Umbilical cord (tissue), 1 donor: ENCODE measurements at regions not wholly inside any gene's neighbourhood (a gene's known extent, or its start where the extent isn't known, plus 50 kb on each side); places are given as distances from the start of the nearest gene placed in this dataset.

Experiments
- DNase-seq: peaks from one replicate; pipeline ENCODE4 v3.0.0-alpha.2; 2015; ENCODE audit warnings: low spot score

DNA sequence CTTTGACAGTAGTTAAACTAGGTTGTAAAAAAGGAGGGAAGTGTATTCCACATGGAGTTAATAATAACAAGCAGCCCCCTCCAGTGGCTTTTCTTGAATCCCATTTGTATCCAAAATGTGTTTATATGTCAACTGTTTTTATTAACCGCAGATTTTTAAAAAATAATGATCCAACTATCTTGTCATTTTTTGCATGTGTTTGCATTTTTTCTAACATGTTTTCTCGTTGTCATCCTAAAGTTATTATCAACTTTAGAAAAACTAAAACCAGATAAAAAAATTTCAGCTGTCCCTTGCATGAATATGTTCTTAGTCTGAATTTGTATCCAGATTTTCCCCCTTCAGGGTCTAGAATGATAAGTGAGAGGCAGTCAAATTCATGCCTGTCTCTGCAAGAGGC, 1063.3 kb downstream of the BCL11A start:
- DNase-seq: no peak

DNA sequence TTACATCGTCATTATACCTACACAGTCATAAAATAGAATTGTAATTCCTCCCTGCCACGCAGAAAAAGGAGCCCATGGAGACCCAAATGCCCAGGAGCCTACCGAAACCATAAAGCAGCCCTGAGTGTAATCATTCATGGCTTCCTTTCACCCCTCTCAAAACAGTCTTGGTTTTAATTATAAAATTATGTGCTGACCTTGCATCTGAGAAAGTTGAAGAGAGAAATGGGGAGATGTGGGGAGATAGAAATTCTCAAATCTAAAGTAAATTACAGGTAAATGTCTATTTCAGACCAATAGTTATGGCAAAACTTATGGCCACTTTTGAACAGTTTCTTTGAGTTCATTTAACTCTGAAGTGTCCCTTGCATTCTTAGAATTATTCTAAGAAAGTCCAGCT, 1068.8 kb downstream of the BCL11A start:
- no peak for DNase-seq

DNA sequence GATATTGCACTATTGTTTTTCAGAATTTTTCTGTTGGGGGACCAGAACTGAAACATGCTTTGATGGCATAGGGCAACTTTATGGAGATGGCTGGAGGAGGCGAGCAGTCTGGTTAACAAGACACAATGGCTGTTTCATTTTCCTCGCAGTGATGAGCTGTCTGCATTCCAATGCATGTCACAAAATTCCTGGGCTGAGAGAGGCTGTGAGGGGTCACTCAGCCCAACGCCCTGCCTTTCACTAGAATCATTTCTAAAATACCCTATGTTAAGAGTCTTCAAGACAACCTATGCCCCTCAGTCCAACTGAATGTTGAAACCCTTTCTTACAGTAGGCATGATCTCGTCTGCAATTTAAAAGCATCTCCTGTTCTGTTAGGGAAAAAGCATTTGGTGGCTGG, 1090.0 kb downstream of the BCL11A start:
- DNase-seq: peak; percentile 32

DNA sequence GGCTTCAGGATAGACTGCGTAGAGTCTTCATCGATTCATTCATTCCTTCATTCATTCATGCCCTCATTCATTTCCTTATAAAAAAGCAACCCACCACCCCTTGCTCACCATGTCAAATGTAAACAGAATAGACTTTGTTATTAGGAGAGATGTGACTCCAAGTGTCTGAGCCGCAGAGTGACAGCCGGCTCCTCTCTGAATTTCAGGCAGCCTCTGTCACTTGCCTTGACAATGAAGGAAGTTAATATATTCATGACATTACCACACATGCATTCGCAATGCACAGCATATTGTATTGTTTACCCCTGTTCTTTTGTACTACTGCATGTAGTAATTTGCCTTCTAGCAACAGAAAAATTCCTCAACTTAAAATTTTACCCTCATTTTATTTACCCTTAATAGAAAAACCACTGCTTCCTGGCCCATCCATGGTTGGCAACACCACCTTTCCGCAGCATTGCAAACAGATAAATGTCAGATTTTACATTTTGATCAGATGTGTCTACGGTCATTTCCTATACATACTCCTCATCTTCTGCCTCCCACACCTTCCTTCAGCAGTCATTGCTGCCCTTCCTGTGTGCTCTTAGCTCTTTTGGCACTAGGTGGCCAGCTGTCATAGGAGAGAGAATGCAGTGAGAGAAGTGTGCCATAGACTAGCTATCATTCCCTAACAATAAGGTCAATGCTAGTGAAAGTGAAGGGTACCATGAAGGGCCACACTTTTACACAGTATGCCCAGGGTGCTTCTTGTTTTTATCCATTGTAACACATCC, 1090.8 kb downstream of the BCL11A start:
- no peak for DNase-seq

DNA sequence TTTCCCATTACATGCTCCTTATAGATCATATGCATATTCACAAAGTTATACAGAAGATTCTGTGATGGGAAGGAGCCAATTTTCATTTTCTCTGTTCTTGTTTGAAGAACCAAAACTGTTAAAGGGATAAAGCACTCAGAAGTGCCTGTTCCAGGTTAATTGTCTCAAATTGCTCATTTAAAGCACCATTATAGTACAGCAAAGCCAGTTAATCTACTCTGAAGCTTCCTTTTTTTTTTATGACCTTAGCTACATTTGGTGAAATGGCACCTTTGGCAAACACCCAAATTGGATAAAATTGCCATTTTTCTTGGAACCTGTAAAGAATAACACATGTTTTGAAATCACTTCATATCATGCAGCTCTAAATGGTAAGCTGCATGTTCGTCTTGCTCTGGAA, 1092.3 kb downstream of the BCL11A start:
- no peak for DNase-seq

DNA sequence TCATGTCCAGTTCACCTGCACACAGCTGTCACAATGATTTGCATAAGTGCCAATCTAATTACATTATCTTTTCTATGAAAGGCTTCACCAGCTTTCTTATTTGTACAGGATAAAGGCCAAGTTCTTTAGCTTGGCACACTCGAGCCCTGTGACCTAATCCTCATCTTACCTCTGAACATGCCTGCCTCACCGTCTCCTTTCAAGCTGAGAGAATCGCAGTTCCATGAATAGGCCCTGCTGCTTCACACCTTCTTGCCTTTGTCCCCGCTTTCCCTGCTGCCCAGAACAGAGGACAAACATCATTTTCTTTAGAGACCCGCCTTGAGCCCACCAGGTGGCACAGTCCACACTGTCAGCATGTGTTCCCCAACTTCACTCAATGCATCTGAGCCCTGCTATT, 1094.7 kb downstream of the BCL11A start:
- no peak for DNase-seq

DNA sequence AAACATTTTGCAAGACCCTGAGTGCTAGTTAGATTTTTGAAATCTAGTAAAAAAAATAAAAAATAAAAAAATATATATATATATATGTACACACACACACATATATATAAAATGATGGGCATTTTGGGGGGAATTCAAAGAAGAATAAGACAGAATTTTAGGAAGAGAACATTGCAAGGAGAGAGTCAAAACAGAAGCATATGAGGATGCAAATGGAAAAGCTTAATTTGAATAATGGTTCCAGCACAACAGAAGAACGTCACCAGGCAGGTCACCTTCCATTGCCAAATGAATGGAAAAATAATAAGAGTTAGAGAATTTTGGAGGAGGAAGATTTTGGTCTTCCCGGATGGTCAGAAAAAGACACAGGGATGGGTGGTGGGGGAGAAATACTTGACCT, 1097.2 kb downstream of the BCL11A start:
- no peak for DNase-seq

DNA sequence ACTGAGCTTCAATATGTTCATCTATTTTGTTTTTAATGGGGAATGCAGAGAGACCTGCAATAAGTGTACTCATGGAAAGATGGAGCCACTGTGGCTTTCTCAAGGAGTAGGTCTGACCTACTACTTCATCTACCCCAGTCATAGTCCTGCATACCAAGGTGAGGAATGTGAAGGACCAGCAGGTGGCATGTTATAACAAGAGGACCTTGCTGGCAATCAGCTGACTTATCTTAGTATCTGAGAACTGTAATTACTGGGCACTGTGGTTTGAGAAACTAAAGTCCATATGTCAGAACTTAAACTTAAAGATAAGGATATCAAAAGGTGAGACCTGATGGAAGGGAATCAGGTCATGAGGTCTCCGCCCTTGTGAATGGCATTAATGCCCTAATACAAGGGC, 1104.2 kb downstream of the BCL11A start:
- no peak for DNase-seq

DNA sequence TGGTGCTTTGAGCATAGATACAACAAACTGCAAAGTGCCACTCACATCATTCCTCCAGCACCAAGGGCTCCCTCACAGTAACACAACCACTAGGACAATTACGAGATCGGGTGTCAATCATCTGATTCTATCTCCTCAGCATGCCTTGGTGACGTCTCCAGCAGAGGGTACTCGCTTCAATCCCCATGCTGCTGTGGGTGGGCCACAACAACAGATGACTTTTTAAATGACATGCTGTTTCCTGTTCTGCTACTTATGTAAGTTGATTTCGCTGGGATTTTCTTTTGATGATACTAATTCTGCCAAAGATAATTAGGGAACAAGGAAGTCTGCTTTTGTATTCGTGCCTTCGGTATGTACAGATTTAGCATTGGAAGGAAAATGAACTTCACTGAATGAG, 1113.0 kb downstream of the BCL11A start:
- no peak for DNase-seq

DNA sequence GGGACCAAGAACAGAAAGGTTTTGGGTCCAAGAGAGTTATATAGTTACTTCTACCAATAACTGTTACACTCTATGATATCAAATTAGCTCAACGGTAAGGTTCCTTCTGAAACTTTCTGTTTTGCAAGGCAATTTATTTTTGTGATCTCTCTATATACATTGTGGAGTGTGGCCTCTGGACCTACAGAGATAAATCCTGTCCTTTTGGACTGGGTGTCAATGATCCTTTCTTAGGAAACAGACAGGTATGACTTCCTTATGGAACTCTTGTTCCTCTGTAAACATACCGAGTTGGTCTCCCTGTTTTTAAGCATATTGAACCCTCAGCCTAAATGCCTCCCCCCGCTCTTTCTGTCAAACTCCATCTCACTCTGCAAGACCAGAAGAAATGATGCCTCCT, 1117.8 kb downstream of the BCL11A start:
- DNase-seq: no peak

DNA sequence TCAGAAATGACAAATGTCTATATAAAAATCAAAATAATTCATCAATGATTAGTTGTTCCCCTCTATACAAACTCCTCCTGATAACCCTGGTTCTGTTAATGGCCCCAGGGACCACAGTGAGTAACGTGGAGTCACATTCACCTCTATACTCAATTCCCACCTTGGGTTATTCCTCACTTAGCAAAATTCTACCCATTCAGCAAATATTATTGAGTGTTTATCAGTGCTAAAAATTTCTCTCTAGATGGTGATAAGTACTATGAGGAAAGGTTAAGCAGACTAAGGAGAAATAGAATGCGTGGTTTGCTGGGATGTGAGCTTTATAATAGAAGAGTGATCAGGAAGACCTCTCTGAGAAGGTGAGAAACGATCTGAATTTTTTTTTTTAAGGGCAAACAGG, 1124.5 kb downstream of the BCL11A start:
- DNase-seq: no peak

DNA sequence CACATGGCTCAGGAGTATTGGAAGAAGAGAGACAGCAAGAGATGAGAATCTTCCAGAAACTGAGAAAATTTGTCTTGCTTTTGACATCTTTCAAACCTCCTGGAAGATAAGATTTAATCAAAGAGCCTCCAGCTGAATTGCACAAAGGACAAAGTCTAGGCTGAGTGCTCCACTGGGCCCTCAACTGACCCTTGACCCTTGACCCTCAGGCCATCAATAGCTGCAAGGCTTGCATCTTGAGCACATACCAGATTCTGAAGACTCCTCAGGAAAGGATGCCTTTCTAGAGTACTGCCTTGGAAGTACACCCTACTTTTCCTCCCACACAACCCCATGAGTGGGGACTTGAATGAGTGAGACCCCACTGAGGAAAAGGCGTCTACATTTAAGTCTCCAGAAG, 1125.5 kb downstream of the BCL11A start:
- DNase-seq: no peak

DNA sequence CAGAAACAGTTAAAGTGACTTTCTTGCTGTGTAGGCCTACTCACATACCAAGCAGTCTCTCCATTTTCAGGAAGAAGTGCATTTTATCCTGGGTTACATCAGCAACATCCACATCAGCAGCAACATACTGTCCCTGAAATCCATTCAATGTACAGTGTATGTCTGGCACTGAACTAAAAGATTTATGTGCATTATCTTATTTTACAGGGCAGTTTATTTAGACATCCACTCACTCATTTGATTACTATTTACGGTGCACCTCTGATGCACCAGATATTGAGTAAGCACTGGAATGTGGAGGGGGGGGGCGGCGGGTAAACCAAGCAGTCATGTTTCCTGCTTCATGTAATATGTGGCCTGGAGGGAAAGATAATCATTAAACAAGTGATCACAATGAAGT, 1128.2 kb downstream of the BCL11A start:
- peak; percentile 44 for DNase-seq

DNA sequence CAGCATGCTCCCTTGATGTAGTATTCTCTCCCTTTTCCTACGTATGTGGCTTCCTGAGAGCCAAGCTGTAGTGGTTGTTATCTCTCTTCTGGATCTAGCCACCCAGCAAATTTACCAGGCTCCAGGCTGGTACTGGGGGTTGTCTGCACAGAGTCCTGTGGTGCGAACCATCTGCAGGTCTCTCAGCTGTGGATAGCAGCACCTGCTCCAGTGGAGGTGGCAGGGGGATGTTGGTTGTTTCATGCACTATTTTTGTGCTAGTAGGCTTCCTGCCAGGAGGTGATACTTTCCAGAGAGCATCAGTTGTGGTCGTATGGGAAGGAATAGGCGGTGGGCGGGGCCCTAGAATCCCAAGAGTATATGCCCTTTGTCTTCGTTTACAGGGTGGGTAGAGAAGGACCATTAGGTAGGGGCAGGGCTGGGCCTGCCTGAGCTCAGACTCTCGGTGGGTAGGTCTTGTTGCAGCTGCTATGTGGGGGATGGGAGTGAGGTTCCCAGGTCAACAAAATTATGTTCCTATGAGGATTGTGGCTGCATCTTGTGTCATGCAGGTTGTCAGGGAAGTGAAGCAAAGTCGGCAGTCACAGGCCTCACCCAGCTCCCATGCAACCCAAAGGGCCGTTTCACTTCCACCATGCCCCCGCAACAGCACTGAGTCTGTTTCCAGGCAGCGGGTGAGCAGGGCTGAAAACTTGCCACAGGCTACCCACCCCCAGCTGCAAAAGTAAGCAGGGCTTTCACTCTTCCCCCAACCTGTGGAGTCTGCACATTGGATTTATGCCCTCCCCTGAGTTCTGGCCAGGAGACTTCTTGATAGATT, 1139.5 kb downstream of the BCL11A start:
- DNase-seq: no peak

DNA sequence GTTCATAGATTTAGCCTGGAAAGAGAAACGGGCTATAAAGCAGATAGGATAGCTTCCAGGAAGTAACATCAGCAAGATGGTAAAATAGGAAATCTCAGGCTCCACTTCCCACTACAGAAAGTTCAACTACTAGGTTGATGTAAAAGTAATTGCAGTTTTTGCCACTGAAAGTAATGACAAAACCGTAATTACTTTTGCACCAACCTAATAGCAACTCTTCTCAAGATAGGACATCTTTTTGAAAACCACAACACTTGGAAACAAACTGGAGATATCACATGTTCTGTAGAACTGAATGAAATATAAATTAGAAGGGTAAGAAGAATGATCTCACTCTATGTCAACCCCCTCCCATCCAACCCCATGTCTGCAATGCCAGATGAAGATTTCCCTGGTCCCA, 1154.3 kb downstream of the BCL11A start:
- DNase-seq: no peak

DNA sequence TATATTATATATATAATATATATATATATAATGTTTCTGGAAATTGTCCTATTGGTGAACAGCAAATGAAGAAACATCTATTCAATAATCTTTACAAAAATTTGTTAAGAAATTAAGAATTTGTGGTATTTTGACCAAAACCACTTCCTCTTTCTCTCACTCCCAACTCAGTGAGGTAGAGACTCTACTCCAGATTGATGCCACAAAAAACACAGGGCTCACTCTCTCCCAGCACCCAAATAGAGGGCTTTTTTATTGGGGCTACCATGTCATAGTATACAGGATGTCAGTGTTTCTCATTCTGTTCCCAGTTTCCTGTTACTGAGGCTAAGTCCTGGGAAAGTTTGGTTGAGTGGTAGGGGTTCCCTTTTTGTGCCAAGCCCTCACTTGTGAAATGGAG, 1155.4 kb downstream of the BCL11A start:
- no peak for DNase-seq

DNA sequence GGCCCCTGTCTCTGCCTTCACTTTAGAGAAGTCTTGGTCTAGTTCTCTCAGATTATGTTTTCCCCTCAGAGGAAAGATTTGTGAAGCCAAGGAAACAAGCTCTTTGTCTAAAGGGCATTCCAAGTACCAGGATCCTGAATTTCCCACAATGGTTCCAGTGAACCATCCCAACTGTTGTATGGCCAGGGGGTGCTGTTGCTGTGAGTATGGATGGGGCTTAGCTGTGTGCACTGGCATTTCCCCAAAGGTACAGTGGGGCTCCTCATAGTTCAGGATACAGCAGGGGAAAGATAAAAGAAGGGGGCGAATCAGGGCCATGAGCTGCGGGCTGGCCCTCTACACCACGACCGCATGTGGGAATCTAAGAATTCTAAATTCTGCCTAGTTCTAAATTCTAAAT, 1154.0 kb upstream of the FANCL start:
- DNase-seq: no peak

DNA sequence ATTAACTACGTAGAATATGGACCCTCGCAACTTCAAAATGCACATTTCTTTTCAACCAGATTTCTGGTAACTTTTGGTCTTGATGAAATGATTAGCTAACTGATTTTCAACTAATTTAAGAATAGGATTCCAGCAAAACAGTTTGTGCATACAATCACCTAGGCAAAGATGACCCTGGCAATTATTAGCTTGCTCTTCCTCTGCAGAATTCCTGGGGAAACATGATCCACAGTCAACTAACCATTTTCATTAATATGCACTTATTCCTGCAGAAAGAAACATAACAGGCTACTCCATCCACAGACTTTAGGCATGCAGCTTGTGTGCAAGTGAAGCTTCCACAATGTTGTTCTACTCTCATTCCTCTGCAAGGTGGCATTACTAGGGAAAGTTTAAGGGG, 1150.8 kb upstream of the FANCL start:
- DNase-seq: no peak

DNA sequence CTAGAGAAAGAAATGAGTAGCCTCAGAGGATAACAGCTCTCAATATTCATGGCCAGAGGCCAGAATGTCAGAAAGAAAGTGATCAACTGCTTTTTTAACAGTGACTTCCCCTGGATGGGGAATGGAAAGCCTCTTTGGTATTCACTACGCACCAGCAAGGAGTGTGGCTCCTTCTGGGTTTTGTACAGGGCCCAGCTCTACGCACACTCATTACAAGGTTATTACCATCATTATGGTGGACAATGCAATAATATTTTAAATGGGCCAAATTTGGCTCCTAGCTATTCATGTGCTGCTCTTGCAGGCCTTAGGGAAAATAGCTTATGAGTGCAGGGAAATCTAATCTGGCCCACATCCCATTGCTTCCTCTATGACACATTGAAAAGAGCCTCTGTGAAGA, 1149.5 kb upstream of the FANCL start:
- peak; percentile 43 for DNase-seq

DNA sequence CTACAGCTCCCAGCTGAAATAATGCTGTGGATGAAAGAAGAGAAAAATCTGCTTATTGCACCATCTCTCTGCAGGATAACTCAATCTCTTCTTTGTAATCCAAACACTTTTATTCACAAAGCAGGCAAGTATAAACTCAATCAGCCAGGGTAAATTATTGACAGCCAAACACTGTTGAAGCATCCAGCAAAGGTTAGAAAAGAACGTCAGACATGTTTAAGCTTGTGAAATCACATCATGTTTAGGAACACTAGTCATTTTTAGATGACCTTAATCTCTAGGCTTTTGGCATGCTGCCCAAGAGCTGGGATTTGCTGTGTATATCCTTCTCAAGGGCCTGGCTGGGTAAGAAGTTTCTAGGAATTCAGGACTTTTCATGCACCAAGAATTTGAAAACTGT, 1148.1 kb upstream of the FANCL start:
- peak; percentile 95 for DNase-seq

DNA sequence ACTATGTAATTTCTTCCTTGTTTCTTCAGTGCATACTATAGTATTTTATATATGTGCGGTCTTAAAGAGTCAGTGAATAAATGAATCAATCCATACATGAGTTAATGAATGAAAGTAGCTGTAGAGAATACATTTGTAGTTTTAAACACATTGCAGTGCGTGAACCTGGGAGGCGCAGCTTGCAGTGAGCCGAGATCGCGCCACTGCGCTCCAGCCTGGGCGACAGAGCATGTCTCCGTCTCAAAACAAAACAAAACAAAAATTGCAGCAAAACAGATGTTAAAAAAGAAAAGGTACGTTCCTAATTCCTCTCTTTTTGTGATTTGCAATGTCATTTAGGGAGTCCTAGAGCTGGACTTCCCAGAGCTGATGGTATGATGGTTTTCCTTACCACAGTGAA, 1144.8 kb upstream of the FANCL start:
- DNase-seq: no peak

DNA sequence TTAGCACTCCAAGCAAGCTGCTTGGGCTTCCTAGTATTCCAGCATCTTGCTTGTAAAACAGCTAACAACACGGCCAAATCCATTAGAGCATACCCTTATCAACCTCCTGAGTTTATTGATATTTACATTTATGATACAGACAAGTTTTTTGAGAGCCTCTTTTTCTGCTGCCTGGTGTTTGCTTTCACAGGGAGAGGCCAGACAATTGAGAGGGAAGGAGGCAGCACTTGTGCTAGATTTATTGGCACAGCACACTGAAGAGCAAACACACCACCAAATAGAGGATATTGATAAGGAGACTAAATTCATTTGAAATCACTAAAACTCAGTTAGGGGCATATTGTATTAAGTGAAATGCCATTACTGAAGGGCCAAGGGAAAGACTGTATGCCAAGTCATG, 1142.3 kb upstream of the FANCL start:
- DNase-seq: no peak

DNA sequence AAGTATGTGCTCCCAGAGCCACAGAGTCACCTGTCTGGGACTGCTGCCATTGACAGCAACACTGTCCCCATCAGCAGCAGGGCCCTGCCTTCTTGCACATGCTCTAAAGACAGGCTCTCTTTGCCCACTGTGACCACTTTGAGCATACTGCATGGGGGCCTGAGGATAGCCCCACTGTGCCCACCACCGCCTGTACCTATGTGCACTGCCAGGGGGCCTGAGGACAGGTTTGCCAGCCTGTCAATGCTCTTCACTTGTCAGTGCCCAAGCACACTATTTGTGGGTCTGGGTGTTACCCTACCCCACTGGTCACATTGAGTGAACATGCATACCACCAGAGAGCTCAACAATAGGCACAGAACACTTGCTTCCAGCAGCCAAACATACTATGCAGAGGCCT, 1137.0 kb upstream of the FANCL start:
- DNase-seq: no peak
